Esophagus squamous epithelium (tissue), 5 donors: ENCODE measurements at regions not wholly inside any gene's neighbourhood (a gene's known extent, or its start where the extent isn't known, plus 50 kb on each side); places are given as distances from the start of the nearest gene placed in this dataset.
"Not testable (repeated sequence)": the region's sequence is repeated elsewhere in the genome, so short reads cannot be mapped to it uniquely, and the experiment has no call there.

Experiments
- DNase-seq: peaks from one replicate; lab custom pipeline; 2025; lab: John Stamatoyannopoulos, UW
- H3K27ac ChIP-seq, 4 donors: fragments of 200-600 bp; sonication (generic); one replicate each; pipeline ENCODE4 v1.5.1; 2016 to 2019; ENCODE audit warnings: mild to moderate bottlenecking in 1 of 4
- H3K27me3 ChIP-seq, 4 donors: fragments of 200-600 bp; sonication (generic); 1 replicate in 3 of 4; 2 replicates in 1 of 4; pipeline versions ENCODE4 v1.5.1 to v1.6.0; 2017 to 2021; ENCODE audit warnings: antibody characterized with exemption in 1 of 4
- H3K36me3 ChIP-seq, 3 donors: fragments of 200-600 bp; sonication (generic); one replicate each; pipeline ENCODE4 v1.5.1; 2016 to 2019
- H3K4me1 ChIP-seq, 3 donors: fragments of 200-600 bp; sonication (generic); one replicate each; pipeline ENCODE4 v1.5.1; 2017 to 2019
- H3K4me3 ChIP-seq, 4 donors: fragments of 200-600 bp; sonication (generic); 1 replicate in 3 of 4; 2 replicates in 1 of 4; pipeline ENCODE4 v1.5.1; 2016 to 2019; ENCODE audit warnings: mild to moderate bottlenecking in 2 of 4, moderate library complexity in 1 of 4
- H3K9me3 ChIP-seq, 3 donors: fragments of 200-600 bp; sonication (generic); one replicate each; pipeline ENCODE4 v1.5.1; 2016 to 2019
- CTCF ChIP-seq, 6 experiments: fragments of 450-650 bp in 4 of 6; fragments of 200-600 bp in 2 of 6; sonication (generic) in 2 of 6; IDR thresholded peaks; one replicate each; pipeline ENCODE4 v1.5.1; 2016 to 2019; ENCODE audit warnings: antibody characterized with exemption in 6 of 6, mild to moderate bottlenecking in 4 of 6, moderate library complexity in 4 of 6
- POLR2A ChIP-seq, 4 donors: fragments of 450-650 bp; IDR thresholded peaks; one replicate each; pipeline ENCODE4 v1.6.1; 2017; ENCODE audit warnings: antibody characterized with exemption in 4 of 4, mild to moderate bottlenecking in 4 of 4, moderate library complexity in 3 of 4
- WGBS, 2 donors: methylation state at CpG; one replicate each; pipeline ENCODE4 v1.1.5; 2018; 5-methylcytosine and 5-hydroxymethylcytosine counted together
- intact Hi-C: fragments of 100-400 bp; cut with DNase I; formaldehyde crosslinking; loops from one replicate; pipeline ENCODE4 v1.15.0; 2022
- donor health status: DM: yes; HTN: yes; CAD: no.

DNA sequence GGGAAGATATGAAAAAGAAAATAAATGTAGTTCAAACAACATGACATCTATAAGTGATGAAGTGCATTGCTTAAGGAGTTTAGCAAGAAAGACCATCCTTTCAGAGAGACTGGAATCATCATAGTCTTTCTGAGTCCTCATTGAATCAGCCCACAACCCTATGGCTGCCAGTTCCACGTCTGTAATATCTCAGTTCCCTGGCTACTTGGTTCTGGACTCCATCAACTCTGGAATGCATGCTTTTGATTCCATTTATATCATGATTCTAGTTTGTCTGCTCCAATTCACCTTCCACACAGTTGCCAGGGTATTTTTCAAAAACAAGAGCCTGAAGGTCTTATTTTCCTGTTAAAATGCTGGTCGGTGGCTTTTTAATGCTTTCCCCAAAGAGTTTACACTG lies 126.4 kb upstream of the MDFIC start:
- Histone ChIP-seq H3K27me3 (no peaks in the 10 kb centered on the region), H3K4me1 (no peaks in the 10 kb centered on the region), H3K4me3 (no peak overlapping the region), H3K9me3 (no peaks in the 10 kb centered on the region), H3K27ac (no peak overlapping the region), H3K36me3 (no peaks in the 10 kb centered on the region)
- no peak for DNase-seq
- intact Hi-C loops = no loop called here
- WGBS, 2 donors = 83 to 87% methylated on average over 2 of the region's 2 CpGs
- TF ChIP-seq POLR2A (IDR thresholded peaks at IDR 0.05) (no peak), CTCF (IDR thresholded peaks at IDR 0.05) (no peak)

- Histone ChIP-seq H3K36me3 (no peaks in the 10 kb centered on the region), H3K27ac (no peak overlapping the region), H3K27me3 (no peaks in the 10 kb centered on the region), H3K4me1 (no peaks in the 10 kb centered on the region), H3K9me3 (no peaks in the 10 kb centered on the region), H3K4me3 (no peak overlapping the region)
- WGBS, 2 donors = 62 to 80% methylated on average over 4 of the region's 4 CpGs
- intact Hi-C loops = no loop called here
- TF ChIP-seq POLR2A (IDR thresholded peaks at IDR 0.05) (no peak), CTCF (IDR thresholded peaks at IDR 0.05) (no peak)
- no peak for DNase-seq
These were observed 122.3 kb upstream of the MDFIC start for GRCh38 chr7:114799628-114800028.

DNA sequence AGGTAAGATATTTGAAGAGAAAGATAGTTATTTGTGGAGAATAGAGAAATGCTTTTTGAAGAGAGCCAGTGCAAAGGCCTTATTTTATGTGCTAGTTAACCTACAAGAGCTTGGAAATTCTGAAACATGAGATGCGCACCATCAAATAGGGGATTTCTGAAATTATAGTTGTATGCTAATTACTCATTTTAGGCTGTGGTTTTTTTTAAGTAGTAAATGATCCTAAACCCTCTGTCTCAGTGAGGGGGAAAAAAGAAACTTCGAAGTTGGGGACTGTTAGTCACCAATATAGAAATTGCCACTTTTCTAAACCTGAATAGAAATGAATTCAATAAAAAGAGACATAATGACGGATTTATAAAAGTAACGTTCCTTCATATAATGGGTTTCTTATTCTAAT lies 119.3 kb upstream of the MDFIC start:
- no peak overlapping the region for H3K4me3 ChIP-seq
- 61 to 77% methylated on average over 4 of the region's 4 CpGs for WGBS, 2 donors
- TF ChIP-seq POLR2A (IDR thresholded peaks at IDR 0.05) = no peak
- H3K36me3 ChIP-seq = no peaks in the 10 kb centered on the region
- DNase-seq = no peak
- no peaks in the 10 kb centered on the region for H3K27me3 ChIP-seq
- H3K27ac ChIP-seq = no peak overlapping the region
- intact Hi-C loops = no loop called here
- H3K9me3 ChIP-seq = no peaks in the 10 kb centered on the region
- no peaks in the 10 kb centered on the region for H3K4me1 ChIP-seq

- WGBS, 2 donors = 81 to 92% methylated on average over 2 of the region's 2 CpGs
- DNase-seq = no peak
- H3K4me3 ChIP-seq = no peak overlapping the region
These were observed 115.2 kb upstream of the MDFIC start for GRCh38 chr7:114806590-114807162.

DNA sequence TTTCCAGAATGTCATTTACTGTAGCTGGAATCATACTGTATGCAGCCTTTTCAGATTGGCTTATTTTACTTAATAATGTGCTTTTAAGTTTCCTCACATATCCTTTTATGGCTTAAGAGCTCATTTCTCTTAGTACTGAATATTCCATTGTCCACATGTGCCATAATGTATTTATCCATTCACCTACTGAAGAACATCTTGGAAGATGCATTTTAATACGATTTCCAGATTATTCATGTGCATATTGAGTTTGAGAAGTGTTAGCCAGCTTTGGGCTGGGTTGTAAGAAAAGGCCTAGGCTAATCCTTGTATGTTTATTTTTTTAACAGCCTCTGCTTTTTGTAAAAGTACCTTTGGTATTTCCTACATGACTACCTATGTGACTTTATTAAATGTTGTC lies 109.3 kb upstream of the MDFIC start:
- Histone ChIP-seq H3K27me3 (no peaks in the 10 kb centered on the region), H3K9me3 (no peaks in the 10 kb centered on the region), H3K36me3 (no peaks in the 10 kb centered on the region), H3K4me3 (no peak overlapping the region), H3K27ac (no peak overlapping the region), H3K4me1 (no peaks in the 10 kb centered on the region)
- no peak for TF ChIP-seq CTCF (IDR thresholded peaks at IDR 0.05)
- TF ChIP-seq POLR2A (IDR thresholded peaks at IDR 0.05) = no peak
- no peak for DNase-seq
- intact Hi-C loops = no loop called here
- WGBS, 2 donors = 80 to 83% methylated on average over 1 of the region's 1 CpG

More at GRCh38 chr7:114806590-114807162, 115.2 kb upstream of the MDFIC start:
- H3K4me1 ChIP-seq = no peaks in the 10 kb centered on the region
- no peaks in the 10 kb centered on the region for H3K36me3 ChIP-seq
- H3K27me3 ChIP-seq = no peaks in the 10 kb centered on the region
- no peak overlapping the region for H3K27ac ChIP-seq
- TF ChIP-seq CTCF (IDR thresholded peaks at IDR 0.05) = no peak
- TF ChIP-seq POLR2A (IDR thresholded peaks at IDR 0.05) = no peak
- H3K9me3 ChIP-seq = no peaks in the 10 kb centered on the region
- intact Hi-C loops = no loop called here

DNA sequence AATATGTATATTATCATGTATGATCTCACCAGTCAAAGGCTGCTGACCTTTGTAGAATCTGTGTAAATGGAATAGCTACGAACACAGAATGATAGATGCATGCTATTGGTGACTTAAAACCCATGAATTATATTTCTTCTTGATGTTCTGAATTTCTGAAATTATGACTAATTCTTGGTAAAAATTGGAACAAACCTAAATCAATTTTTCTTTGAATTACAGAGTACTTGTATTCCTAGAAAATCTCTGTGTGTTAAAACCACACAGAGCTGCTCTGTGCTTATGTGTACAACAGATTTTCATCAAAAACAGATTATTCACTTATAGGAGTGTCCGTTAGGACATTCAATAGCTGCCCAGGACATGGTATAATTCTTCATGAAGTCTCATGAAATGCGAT lies 108.3 kb upstream of the MDFIC start:
- peaks cover 0 to 2% (median 0%) of the 10 kb centered on the region in 3 donors for H3K4me1 ChIP-seq
- no peaks in the 10 kb centered on the region for H3K36me3 ChIP-seq
- 74 to 78% methylated on average over 3 of the region's 3 CpGs for WGBS, 2 donors
- intact Hi-C loops = no loop called here
- H3K9me3 ChIP-seq = no peaks in the 10 kb centered on the region
- no peak overlapping the region for H3K4me3 ChIP-seq
- no peak for TF ChIP-seq CTCF (IDR thresholded peaks at IDR 0.05)
- no peak overlapping the region for H3K27ac ChIP-seq
- DNase-seq = no peak
- no peaks in the 10 kb centered on the region for H3K27me3 ChIP-seq

GRCh38 chr7:114817036-114817435 lies 104.9 kb upstream of the MDFIC start:
- peaks cover 0 to 26% (median 13%) of the 10 kb centered on the region in 3 donors for H3K4me1 ChIP-seq
- DNase-seq, H3K36me3 ChIP-seq, H3K27ac ChIP-seq, intact Hi-C loops, H3K9me3 ChIP-seq, H3K27me3 ChIP-seq, H3K4me3 ChIP-seq: not testable (repeated sequence)
- 85 to 87% methylated on average over 7 of the region's 7 CpGs for WGBS, 2 donors
